Mesenchymal stem cell (in vitro differentiated cells and primary cell): ENCODE measurements at regions not wholly inside any gene's neighbourhood (a gene's known extent, or its start where the extent isn't known, plus 50 kb on each side); places are given as distances from the start of the nearest gene placed in this dataset.

ENCODE experiments used
- DNase-seq: peaks from one replicate; pipeline ENCODE4 v3.0.0-alpha.2; 2013
- H2AFZ ChIP-seq: one replicate; pipeline ENCODE4 v1.6.1; 2013; ENCODE audit warnings: low read depth, mild to moderate bottlenecking, control low read depth, inconsistent platforms, low read length, moderate library complexity
- H2AK5ac ChIP-seq: 2 replicates; pipeline ENCODE4 v1.6.1; 2013; ENCODE audit warnings: low read length, moderate library complexity, mild to moderate bottlenecking, inconsistent platforms; ENCODE audit not compliant: severe bottlenecking
- H2BK120ac ChIP-seq: one replicate; pipeline ENCODE4 v1.6.1; 2013; ENCODE audit warnings: low read depth, mild to moderate bottlenecking, inconsistent platforms, low read length, moderate library complexity
- H2BK12ac ChIP-seq, 2 experiments: one replicate each; pipeline ENCODE4 v1.6.1; 2013; ENCODE audit warnings: inconsistent platforms in 2 of 2, low read length in 2 of 2, mild to moderate bottlenecking in 2 of 2, moderate library complexity in 2 of 2, control low read depth in 1 of 2
- H2BK15ac ChIP-seq: one replicate; pipeline ENCODE4 v1.6.1; 2013; ENCODE audit warnings: mild to moderate bottlenecking, low read depth, inconsistent platforms; ENCODE audit not compliant: poor library complexity, severe bottlenecking
- H2BK5ac ChIP-seq: 2 replicates; pipeline ENCODE4 v1.6.1; 2013; ENCODE audit warnings: low read depth, mild to moderate bottlenecking, low read length, control low read depth, inconsistent platforms; ENCODE audit not compliant: poor library complexity, severe bottlenecking
- H3K14ac ChIP-seq, 2 experiments: one replicate each; pipeline ENCODE4 v1.6.1; 2013; ENCODE audit warnings: inconsistent platforms in 2 of 2, low read length in 2 of 2, control low read depth in 1 of 2, mild to moderate bottlenecking in 1 of 2, moderate library complexity in 1 of 2
- H3K18ac ChIP-seq, 2 experiments: one replicate each; pipeline ENCODE4 v1.6.1; 2013; ENCODE audit warnings: inconsistent platforms in 2 of 2, low read length in 2 of 2, control low read depth in 1 of 2, low read depth in 1 of 2, mild to moderate bottlenecking in 1 of 2
- H3K23ac ChIP-seq, 2 experiments: one replicate each; pipeline ENCODE4 v1.6.1; 2013; ENCODE audit warnings: inconsistent platforms in 2 of 2, low read length in 2 of 2, mild to moderate bottlenecking in 2 of 2, moderate library complexity in 2 of 2, control low read depth in 1 of 2
- H3K27ac ChIP-seq: 2 replicates; pipeline ENCODE4 v1.5.1; 2013; ENCODE audit warnings: mild to moderate bottlenecking, moderate library complexity, low read length, control low read depth, inconsistent platforms; ENCODE audit not compliant: poor library complexity, severe bottlenecking
- H3K27me3 ChIP-seq, 2 experiments: 2 replicates each; pipeline versions ENCODE4 v1.6.1 to v1.7.0; 2013; ENCODE audit warnings: low read length in 2 of 2, mild to moderate bottlenecking in 2 of 2, moderate library complexity in 2 of 2, control low read depth in 1 of 2, inconsistent platforms in 1 of 2; ENCODE audit not compliant: control insufficient read depth in 1 of 2, insufficient read depth in 1 of 2
- H3K36me3 ChIP-seq, 2 experiments: 2 replicates each; pipeline versions ENCODE4 v1.6.1 to v1.7.0; 2013; ENCODE audit warnings: low read length in 2 of 2, control low read depth in 1 of 2, inconsistent platforms in 1 of 2, low read depth in 1 of 2, mild to moderate bottlenecking in 1 of 2; ENCODE audit not compliant: insufficient read depth in 2 of 2, control insufficient read depth in 1 of 2
- H3K4ac ChIP-seq, 2 experiments: one replicate each; pipeline ENCODE4 v1.6.1; 2013; ENCODE audit warnings: inconsistent platforms in 2 of 2, low read length in 2 of 2, mild to moderate bottlenecking in 2 of 2, moderate library complexity in 2 of 2, control low read depth in 1 of 2, low read depth in 1 of 2
- H3K4me1 ChIP-seq: 2 replicates; pipeline ENCODE4 v1.6.1; 2013; ENCODE audit warnings: low read depth, low read length, control low read depth; ENCODE audit not compliant: control insufficient read depth, insufficient read depth
- H3K4me2 ChIP-seq: 2 replicates; pipeline ENCODE4 v1.6.1; 2013; ENCODE audit warnings: low read length, mild to moderate bottlenecking, inconsistent platforms; ENCODE audit not compliant: poor library complexity, severe bottlenecking
- H3K4me3 ChIP-seq, 2 experiments: 2 replicates each; pipeline versions ENCODE4 v1.5.1 to v1.7.0; 2013; ENCODE audit warnings: low read length in 2 of 2, mild to moderate bottlenecking in 2 of 2, control low read depth in 1 of 2, low read depth in 1 of 2; ENCODE audit not compliant: insufficient read depth in 1 of 2
- H3K79me1 ChIP-seq: replicated peaks from 2 replicates; pipeline ENCODE4 v1.6.1; 2013; ENCODE audit warnings: mild to moderate bottlenecking, control low read depth, low read length, inconsistent platforms; ENCODE audit not compliant: poor library complexity, severe bottlenecking
- H3K9ac ChIP-seq: 2 replicates; pipeline ENCODE4 v1.7.0; 2013; ENCODE audit warnings: mild to moderate bottlenecking, low read length, moderate library complexity
- H3K9me3 ChIP-seq: 2 replicates; pipeline ENCODE4 v1.7.0; 2013; ENCODE audit warnings: mild to moderate bottlenecking, low read length; ENCODE audit not compliant: control insufficient read depth
- H4K8ac ChIP-seq: one replicate; pipeline ENCODE4 v1.6.1; 2013; ENCODE audit warnings: inconsistent platforms, mild to moderate bottlenecking, low read length, moderate library complexity
- H4K91ac ChIP-seq: one replicate; pipeline ENCODE4 v1.6.1; 2013; ENCODE audit warnings: mild to moderate bottlenecking, low read length, inconsistent platforms
- WGBS: methylation state at CpG from one replicate; pipeline ENCODE4 v1.1.7; 2013; ENCODE audit warnings: mixed read lengths; 5-methylcytosine and 5-hydroxymethylcytosine counted together

- Histone ChIP-seq H3K4me3 (no peak overlapping the region), H3K27ac (no peak overlapping the region), H3K9ac (peak overlapping the region; percentile 72), H3K9me3 (no peaks in the 10 kb centered on the region), H2BK12ac (no peak overlapping the region), H2BK5ac (no peak overlapping the region), H3K18ac (no peak overlapping the region), H4K91ac (no peak overlapping the region), H3K4ac (no peak overlapping the region), H3K14ac (no peak overlapping the region), H3K27me3 (no peaks in the 10 kb centered on the region), H2AK5ac (no peak overlapping the region), H3K79me1 (no peaks in the 10 kb centered on the region), H3K36me3 (no peaks in the 10 kb centered on the region), H2BK15ac (no peak overlapping the region), H3K4me1 (no peaks in the 10 kb centered on the region), H4K8ac (no peak overlapping the region), H3K23ac (no peak overlapping the region), H2AFZ (no peak overlapping the region), H2BK120ac (no peak overlapping the region), H3K4me2 (no peak overlapping the region)
- DNase-seq = no peak
- 100% methylated on average over 3 of the region's 3 CpGs for WGBS
Measured at GRCh38 chr2:62596061-62596921, 90.3 kb upstream of the TMEM17 start.

GRCh38 chr2:62595474-62595873 is 89.5 kb upstream of the TMEM17 start:
- Histone ChIP-seq H3K4me1 (no peaks in the 10 kb centered on the region), H4K8ac (no peak overlapping the region), H2BK15ac (no peak overlapping the region), H3K18ac (no peak overlapping the region), H3K14ac (no peak overlapping the region), H3K23ac (no peak overlapping the region), H2BK5ac (no peak overlapping the region), H3K4me3 (no peak overlapping the region), H3K4me2 (no peak overlapping the region), H3K79me1 (no peaks in the 10 kb centered on the region), H3K27me3 (no peaks in the 10 kb centered on the region), H3K9me3 (no peaks in the 10 kb centered on the region), H2AK5ac (no peak overlapping the region), H3K4ac (no peak overlapping the region), H3K27ac (no peak overlapping the region), H2AFZ (no peak overlapping the region), H3K9ac (peak overlapping the region; percentile 72), H2BK120ac (no peak overlapping the region), H4K91ac (no peak overlapping the region), H2BK12ac (no peak overlapping the region), H3K36me3 (no peaks in the 10 kb centered on the region)
- WGBS = 94% methylated on average over 2 of the region's 3 CpGs
- DNase-seq = no peak

- H3K27me3 ChIP-seq = no peaks in the 10 kb centered on the region
- 98% methylated on average over 3 of the region's 3 CpGs for WGBS
- H3K18ac ChIP-seq = no peak overlapping the region
- H2BK120ac ChIP-seq = no peak overlapping the region
- no peak overlapping the region for H2BK15ac ChIP-seq
- no peak overlapping the region for H3K14ac ChIP-seq
- no peaks in the 10 kb centered on the region for H3K36me3 ChIP-seq
- no peak overlapping the region for H4K91ac ChIP-seq
- DNase-seq = no peak
- H3K9ac ChIP-seq = no peak overlapping the region
- no peaks in the 10 kb centered on the region for H3K4me1 ChIP-seq
- peak overlapping the region; percentile 83 for H2AK5ac ChIP-seq
- no peaks in the 10 kb centered on the region for H3K9me3 ChIP-seq
- H3K4me3 ChIP-seq = no peak overlapping the region
- no peak overlapping the region for H2BK5ac ChIP-seq
- no peak overlapping the region for H3K4ac ChIP-seq
- H3K4me2 ChIP-seq = no peak overlapping the region
- H2BK12ac ChIP-seq = no peak overlapping the region
- no peaks in the 10 kb centered on the region for H3K79me1 ChIP-seq
- no peak overlapping the region for H3K23ac ChIP-seq
- H2AFZ ChIP-seq = no peak overlapping the region
- no peak overlapping the region for H3K27ac ChIP-seq
- no peak overlapping the region for H4K8ac ChIP-seq
Measured at GRCh38 chr2:62593825-62594224, 87.8 kb upstream of the TMEM17 start.

GRCh38 chr2:62591491-62591890 is 85.5 kb upstream of the TMEM17 start:
- no peak overlapping the region for H3K4me2 ChIP-seq
- H3K23ac ChIP-seq = no peak overlapping the region
- no peak overlapping the region for H2BK5ac ChIP-seq
- H3K36me3 ChIP-seq = no peaks in the 10 kb centered on the region
- H2BK12ac ChIP-seq = no peak overlapping the region
- no peaks in the 10 kb centered on the region for H3K79me1 ChIP-seq
- WGBS = 73% methylated on average over 1 of the region's 1 CpG
- H3K9ac ChIP-seq = no peak overlapping the region
- H2BK15ac ChIP-seq = no peak overlapping the region
- no peak overlapping the region for H2AK5ac ChIP-seq
- H3K27me3 ChIP-seq = no peaks in the 10 kb centered on the region
- H3K27ac ChIP-seq = no peak overlapping the region
- H4K91ac ChIP-seq = no peak overlapping the region
- H3K4me3 ChIP-seq = no peak overlapping the region
- H3K4ac ChIP-seq = no peak overlapping the region
- no peak overlapping the region for H2AFZ ChIP-seq
- H4K8ac ChIP-seq = no peak overlapping the region
- no peak overlapping the region for H3K14ac ChIP-seq
- DNase-seq = no peak
- H3K9me3 ChIP-seq = no peaks in the 10 kb centered on the region
- H3K18ac ChIP-seq = no peak overlapping the region
- H2BK120ac ChIP-seq = no peak overlapping the region
- H3K4me1 ChIP-seq = peaks cover 6% of the 10 kb centered on the region
